Upper lobe of left lung (tissue), 4 donors: ENCODE measurements at regions not wholly inside any gene's neighbourhood (a gene's known extent, or its start where the extent isn't known, plus 50 kb on each side); places are given as distances from the start of the nearest gene placed in this dataset.

Experiments used
- EP300 ChIP-seq, 4 donors: sonication (generic); formaldehyde crosslinking; IDR thresholded peaks; one replicate each; pipeline ENCODE4 v1.5.1; 2017; ENCODE audit warnings: antibody characterized with exemption in 4 of 4, control low read depth in 2 of 4
- TF ChIP-seq, protein P1 (sequence below), 6 experiments: fragments of 450-650 bp in 4 of 6; fragments of 200-600 bp in 2 of 6; sonication (generic) in 2 of 6; IDR thresholded peaks; one replicate each; pipeline ENCODE4 v1.5.1; 2016 to 2019; ENCODE audit warnings: antibody characterized with exemption in 6 of 6

GRCh38 chr18:29648891-29649290 is 1393.7 kb downstream of the DSC3 start:
- TF ChIP-seq EP300 (IDR thresholded peaks at IDR 0.05), result no peak
- TF ChIP-seq, protein P1, sequence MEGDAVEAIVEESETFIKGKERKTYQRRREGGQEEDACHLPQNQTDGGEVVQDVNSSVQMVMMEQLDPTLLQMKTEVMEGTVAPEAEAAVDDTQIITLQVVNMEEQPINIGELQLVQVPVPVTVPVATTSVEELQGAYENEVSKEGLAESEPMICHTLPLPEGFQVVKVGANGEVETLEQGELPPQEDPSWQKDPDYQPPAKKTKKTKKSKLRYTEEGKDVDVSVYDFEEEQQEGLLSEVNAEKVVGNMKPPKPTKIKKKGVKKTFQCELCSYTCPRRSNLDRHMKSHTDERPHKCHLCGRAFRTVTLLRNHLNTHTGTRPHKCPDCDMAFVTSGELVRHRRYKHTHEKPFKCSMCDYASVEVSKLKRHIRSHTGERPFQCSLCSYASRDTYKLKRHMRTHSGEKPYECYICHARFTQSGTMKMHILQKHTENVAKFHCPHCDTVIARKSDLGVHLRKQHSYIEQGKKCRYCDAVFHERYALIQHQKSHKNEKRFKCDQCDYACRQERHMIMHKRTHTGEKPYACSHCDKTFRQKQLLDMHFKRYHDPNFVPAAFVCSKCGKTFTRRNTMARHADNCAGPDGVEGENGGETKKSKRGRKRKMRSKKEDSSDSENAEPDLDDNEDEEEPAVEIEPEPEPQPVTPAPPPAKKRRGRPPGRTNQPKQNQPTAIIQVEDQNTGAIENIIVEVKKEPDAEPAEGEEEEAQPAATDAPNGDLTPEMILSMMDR (IDR thresholded peaks at IDR 0.05), result no peak
